ENCODE measurements at regions not wholly inside any gene's neighbourhood (a gene's known extent, or its start where the extent isn't known, plus 50 kb on each side); places are given as distances from the start of the nearest gene placed in this dataset.

- intact Hi-C loops (cut with DNase I, micrococcal nuclease): no loop called here
- DNase-seq: no peak
- H3K9me3 ChIP-seq: no peaks in the 10 kb centered on the region
- no peak for ATAC-seq
- TF ChIP-seq CTCF (IDR thresholded peaks at IDR 0.05): no peak
- H3K4me3 ChIP-seq: no peak overlapping the region
- H3K36me3 ChIP-seq (ENCODE audit: low read depth): no peaks in the 10 kb centered on the region
- H3K4me1 ChIP-seq (ENCODE audit: low read depth): no peaks in the 10 kb centered on the region
Observed at GRCh38 chr4:166527500-166527899, 654.5 kb downstream of the TLL1 start.

GRCh38 chr4:166531703-166532102 is 658.7 kb downstream of the TLL1 start:
- no peak for TF ChIP-seq CTCF (IDR thresholded peaks at IDR 0.05)

GRCh38 chr4:166535865-166536264 is 662.8 kb downstream of the TLL1 start:
- no peak overlapping the region for H3K4me3 ChIP-seq
- no peaks in the 10 kb centered on the region for H3K9me3 ChIP-seq
- no peak for ATAC-seq
- no peak for TF ChIP-seq CTCF (IDR thresholded peaks at IDR 0.05)
- DNase-seq: no peak
- intact Hi-C loops (cut with DNase I, micrococcal nuclease): no loop called here
- H3K36me3 ChIP-seq (ENCODE audit: low read depth): no peaks in the 10 kb centered on the region
- no peaks in the 10 kb centered on the region for H3K4me1 ChIP-seq (ENCODE audit: low read depth)

More at GRCh38 chr4:166531703-166532102, 658.7 kb downstream of the TLL1 start:
- Histone ChIP-seq H3K4me1 (ENCODE audit: low read depth) (no peaks in the 10 kb centered on the region), H3K4me3 (no peak overlapping the region), H3K9me3 (no peaks in the 10 kb centered on the region), H3K36me3 (ENCODE audit: low read depth) (no peaks in the 10 kb centered on the region)
- no peak for DNase-seq
- intact Hi-C loops (cut with DNase I, micrococcal nuclease): no loop called here
- no peak for ATAC-seq

DNA sequence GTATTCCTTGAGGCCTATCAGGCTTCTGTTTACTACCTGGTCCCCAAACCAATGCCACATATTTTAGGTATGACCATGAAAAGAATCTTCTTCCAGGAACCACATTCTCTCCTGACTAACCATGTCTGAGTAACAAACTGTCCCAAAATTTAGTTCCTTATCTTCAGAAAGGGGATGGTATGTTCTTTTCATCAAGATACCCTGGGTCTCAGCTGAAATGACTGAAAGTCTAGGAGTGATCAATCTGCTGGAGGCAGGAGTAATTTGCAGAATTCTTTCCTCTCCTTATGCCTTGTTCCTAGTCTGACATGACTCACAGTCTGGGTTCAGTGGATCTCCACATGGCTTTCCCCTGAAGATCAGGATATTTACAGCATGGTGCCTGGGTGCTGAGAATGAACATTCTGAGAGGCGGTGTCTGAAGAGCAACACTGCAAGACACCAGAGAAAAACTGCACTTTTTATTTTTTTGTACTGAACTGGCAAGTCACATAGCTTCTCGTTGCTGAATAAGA is 665.5 kb downstream of the TLL1 start:
- ATAC-seq (no peak), DNase-seq (no peak)
- intact Hi-C loops (cut with DNase I, micrococcal nuclease): no loop called here
- H3K4me3 ChIP-seq: no peak overlapping the region
- no peaks in the 10 kb centered on the region for H3K4me1 ChIP-seq (ENCODE audit: low read depth)
- TF ChIP-seq CTCF (IDR thresholded peaks at IDR 0.05): no peak
- no peaks in the 10 kb centered on the region for H3K9me3 ChIP-seq
- no peaks in the 10 kb centered on the region for H3K36me3 ChIP-seq (ENCODE audit: low read depth)

- H3K9me3 ChIP-seq: no peaks in the 10 kb centered on the region
- DNase-seq: no peak
- no peak for ATAC-seq
- no peaks in the 10 kb centered on the region for H3K4me1 ChIP-seq (ENCODE audit: low read depth)
- H3K36me3 ChIP-seq (ENCODE audit: low read depth): no peaks in the 10 kb centered on the region
- intact Hi-C loops (cut with DNase I, micrococcal nuclease): no loop called here
- TF ChIP-seq CTCF (IDR thresholded peaks at IDR 0.05): no peak
- no peak overlapping the region for H3K4me3 ChIP-seq
Observed at GRCh38 chr4:166546009-166546408, 673.0 kb downstream of the TLL1 start.

DNA sequence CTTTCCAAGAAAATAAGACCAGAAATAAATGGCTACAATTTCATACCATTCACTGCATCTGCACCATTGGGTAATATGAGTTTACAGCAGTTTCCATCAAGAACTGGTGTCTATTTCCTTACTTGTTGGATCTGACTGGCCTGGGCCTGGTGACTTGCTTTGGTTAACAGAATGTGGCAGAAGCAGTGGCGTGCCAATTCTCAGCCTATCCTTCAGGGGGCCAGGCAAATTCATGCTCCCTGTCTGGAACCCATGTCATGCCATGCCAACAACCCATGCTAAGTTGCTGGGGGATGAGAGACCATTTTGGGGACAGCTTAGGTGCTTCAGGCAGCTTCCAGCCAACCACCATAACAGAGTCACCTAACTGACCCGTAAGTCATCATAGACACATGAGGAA is 656.7 kb downstream of the SPOCK3 start:
- H3K4me3 ChIP-seq: no peak overlapping the region
- DNase-seq (no peak), ATAC-seq (no peak)
- H3K36me3 ChIP-seq (ENCODE audit: low read depth): no peaks in the 10 kb centered on the region
- TF ChIP-seq CTCF (IDR thresholded peaks at IDR 0.05): no peak
- peaks cover 2% of the 10 kb centered on the region for H3K9me3 ChIP-seq
- intact Hi-C loops (cut with DNase I, micrococcal nuclease): no loop called here
- no peaks in the 10 kb centered on the region for H3K4me1 ChIP-seq (ENCODE audit: low read depth)

All from mucosa of descending colon (tissue), 3 donors.